K562 (cell line): ENCODE measurements at regions not wholly inside any gene's neighbourhood (a gene's known extent, or its start where the extent isn't known, plus 50 kb on each side); places are given as distances from the start of the nearest gene placed in this dataset.
A peak's percentile ranks its signal among the peaks of the same experiment; 100 is the strongest.

Experiments used
- ATAC-seq: fragments of 200-7000 bp; cut with Tn5 transposase; 3 replicates; pipeline ENCODE4 v1.9.1; 2020; ENCODE audit warnings: moderate library complexity
- BruUV-seq: library from RNA; stranded (reverse); fragments of 400-500 nt; replicated peaks from 2 replicates; lab custom pipeline; 2021; lab: Mats Ljungman, UMichigan
- CTCF ChIA-PET: fragments of 300-600 bp; formaldehyde crosslinking; extraction: SDS; loops from one replicate; lab custom pipeline; 2021; ENCODE audit warnings: low intra/inter-chr PET ratio; lab: Yijun Ruan, JAX
- POLR2A ChIA-PET: fragments of 300-600, 350-650 bp; sonication (Branson Sonifier 250); formaldehyde crosslinking; extraction: SDS; loops from one replicate; lab custom pipeline; 2021; ENCODE audit warnings: antibody characterized with exemption, inconsistent platforms; lab: Yijun Ruan, JAX
- DNase-seq, 4 experiments: peaks; one replicate each; pipeline versions ENCODE4 v3.0.0 to v3.0.0-alpha.2; 2011 to 2018; ENCODE audit warnings: low spot score in 3 of 4, mixed read lengths in 3 of 4; ENCODE audit errors: extremely low read depth in 1 of 4
- FAIRE-seq: peaks from 2 replicates; lab custom pipeline; 2011; peaks lifted over from hg19 to GRCh38; lab: Jason Lieb, UNC
- H2AFZ ChIP-seq: 2 replicates; pipeline ENCODE4 v1.6.0; 2011; ENCODE audit warnings: low read depth, low read length, control low read depth, inconsistent platforms
- H3K27ac ChIP-seq: fragments of 200-600 bp; 3 replicates; pipeline ENCODE4 v1.8.0; 2011; ENCODE audit warnings: low read depth, mild to moderate bottlenecking, control low read depth, inconsistent platforms, low read length, moderate library complexity, mixed read lengths; ENCODE audit errors: extremely low read depth
- H3K27me3 ChIP-seq, 2 experiments: fragments of 300-600 bp in 1 of 2; 2 replicates in 1 of 2; 3 replicates in 1 of 2; pipeline versions ENCODE4 v1.6.0 to v1.8.0; 2011; ENCODE audit warnings: inconsistent platforms in 2 of 2, low read length in 2 of 2, mild to moderate bottlenecking in 1 of 2, mixed read lengths in 1 of 2, moderate library complexity in 1 of 2; ENCODE audit not compliant: control insufficient read depth in 2 of 2, insufficient read depth in 2 of 2
- H3K36me3 ChIP-seq: fragments of 300-600 bp; 3 replicates; pipeline ENCODE4 v1.8.0; 2011; ENCODE audit warnings: mild to moderate bottlenecking, low read length, inconsistent platforms; ENCODE audit not compliant: control insufficient read depth, insufficient read depth
- H3K4me1 ChIP-seq, 2 experiments: fragments of 200-600 bp in 1 of 2; replicated peaks in 1 of 2; 2 replicates in 1 of 2; 3 replicates in 1 of 2; pipeline versions ENCODE4 v1.5.1 to v1.8.0; 2011; ENCODE audit warnings: inconsistent platforms in 2 of 2, low read length in 2 of 2, mild to moderate bottlenecking in 1 of 2, mixed read lengths in 1 of 2, moderate library complexity in 1 of 2; ENCODE audit not compliant: control insufficient read depth in 2 of 2, insufficient read depth in 2 of 2
- H3K4me2 ChIP-seq: 2 replicates; pipeline ENCODE4 v1.6.1; 2011; ENCODE audit warnings: low read length, control low read depth, inconsistent platforms, mixed read lengths; ENCODE audit not compliant: insufficient read depth
- H3K4me3 ChIP-seq: fragments of 200-600 bp; sonication (generic), shearing (Covaris generic); 2 replicates; pipeline ENCODE4 v1.5.1; 2016; ENCODE audit warnings: control low read depth, inconsistent platforms
- H3K79me2 ChIP-seq: fragments of 200-600 bp; 3 replicates; pipeline ENCODE4 v1.8.0; 2011; ENCODE audit warnings: low read length, inconsistent platforms; ENCODE audit not compliant: control insufficient read depth, insufficient read depth
- H3K9ac ChIP-seq, 2 experiments: 2 replicates each; pipeline versions ENCODE4 v1.6.0 to v1.6.1; 2011; ENCODE audit warnings: low read depth in 2 of 2, low read length in 2 of 2, control low read depth in 1 of 2, inconsistent platforms in 1 of 2, mild to moderate bottlenecking in 1 of 2, mixed read lengths in 1 of 2; ENCODE audit not compliant: insufficient read depth in 1 of 2
- H3K9me1 ChIP-seq: one replicate; pipeline ENCODE4 v1.6.0; 2011; ENCODE audit warnings: inconsistent platforms, mild to moderate bottlenecking, low read length, moderate library complexity; ENCODE audit not compliant: control insufficient read depth, insufficient read depth
- H3K9me3 ChIP-seq: replicated peaks from 2 replicates; pipeline ENCODE4 v1.5.1; 2011; ENCODE audit warnings: low read depth, low read length, inconsistent platforms; ENCODE audit not compliant: control insufficient read depth, insufficient read depth
- H4K20me1 ChIP-seq: replicated peaks from 2 replicates; pipeline ENCODE4 v1.6.1; 2011; ENCODE audit warnings: low read length, inconsistent platforms, mixed read lengths; ENCODE audit not compliant: control insufficient read depth, insufficient read depth
- CCAR2 ChIP-seq: fragments of 200-400 bp; formaldehyde crosslinking; IDR thresholded peaks from 2 replicates; pipeline ENCODE4 v1.6.1; 2017; ENCODE audit warnings: mild to moderate bottlenecking, low read depth, low read length
- NEUROD1 ChIP-seq: fragments of 150-350 bp; IDR thresholded peaks from 2 replicates; pipeline ENCODE4 v1.6.1; 2014; ENCODE audit warnings: borderline replicate concordance, low read length, low read depth; ENCODE audit not compliant: partially characterized antibody
- PBX2 ChIP-seq, 2 experiments: IDR thresholded peaks in 1 of 2; conservative IDR thresholded peaks in 1 of 2; 2 replicates each; pipeline ENCODE4 v1.6.1; 2016; ENCODE audit warnings: low read depth in 2 of 2, mild to moderate bottlenecking in 1 of 2, missing compliant biosample characterization in 1 of 2, missing genetic modification characterization in 1 of 2, moderate library complexity in 1 of 2
- ZNF316 ChIP-seq: fragments of 450-650 bp; IDR thresholded peaks from 2 replicates; pipeline ENCODE4 v1.6.1; 2016
- WGBS: fragments of 100-300 bp; shearing (Covaris generic); methylation state at CpG from one replicate; pipeline ENCODE4 v1.1.6; 2016; ENCODE audit warnings: low coverage, mixed read lengths; ENCODE audit not compliant: insufficient coverage; ENCODE audit errors: missing lambda C conversion rate; 5-methylcytosine and 5-hydroxymethylcytosine counted together
- in situ Hi-C: fragments of 300-500 bp; cut with MboI; formaldehyde crosslinking; loops from 4 replicates; pipeline ENCODE4 v1.15.0; 2018; ENCODE audit warnings: inconsistent platforms, mixed read lengths
- intact Hi-C: fragments of 100-400 bp; cut with micrococcal nuclease; formaldehyde crosslinking; loops from 2 replicates; pipeline ENCODE4 v1.14.2; 2022

DNA sequence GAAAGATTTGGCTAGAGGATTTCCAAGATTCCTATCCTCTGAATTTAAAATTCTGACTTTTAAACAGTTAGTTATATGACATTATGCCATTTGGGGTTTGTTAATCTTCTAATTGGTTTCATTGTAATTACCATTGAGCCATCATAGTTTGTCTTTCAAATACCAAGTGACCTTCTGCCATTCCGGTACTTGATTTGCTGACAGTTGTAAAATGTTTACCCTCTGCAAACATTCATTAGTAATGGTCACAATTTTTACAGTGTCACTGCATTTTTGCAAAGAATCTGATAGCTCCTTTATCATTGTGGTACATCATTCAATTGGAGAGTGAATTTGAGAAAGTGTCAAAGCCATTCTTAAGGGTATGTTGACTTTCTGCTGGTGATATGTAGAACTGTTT, 645.0 kb upstream of the TBL1XR1 start:
- H3K4me1 ChIP-seq = no peaks in the 10 kb centered on the region; a peak in 1 of 5 replicates
- DNase-seq = no peak
- no peak overlapping the region for H3K27ac ChIP-seq
- no TSS peak for BruUV-seq
- no peaks in the 10 kb centered on the region for H4K20me1 ChIP-seq
- no peak overlapping the region for H3K4me2 ChIP-seq
- TF ChIP-seq NEUROD1 (no peak), ZNF316 (0 out of 2 replicates have a peak, but pooled peaks have one; percentile 22), PBX2 (CRISPR knock-in tag; IDR thresholded peaks at IDR 0.05; ENCODE audit: low read depth) (no peak), PBX2 (tag; conservative IDR thresholded peaks at IDR 0.05; ENCODE audit: low read depth) (no peak), CCAR2 (no peak)
- TF ChIP-seq, all 486 proteins: peak for 1
- Histone ChIP-seq H3K27me3 (peaks cover 0 to 5% of the 10 kb centered on the region in 2 experiments; a peak in 1 of 5 replicates), H3K9ac (no peak overlapping the region), H3K79me2 (no peaks in the 10 kb centered on the region), H2AFZ (no peak overlapping the region), H3K9me1 (no peaks in the 10 kb centered on the region), H3K4me3 (no peak overlapping the region), H3K36me3 (no peaks in the 10 kb centered on the region), H3K9me3 (no peaks in the 10 kb centered on the region)
- intact Hi-C loops (no loop called here), in situ Hi-C loops (no loop called here)
- FAIRE-seq = no peak
- no peak for ATAC-seq
- WGBS = 13% methylated on average over 1 of the region's 1 CpG
- POLR2A ChIA-PET = no interaction called here
- CTCF ChIA-PET = no interaction called here
